B cell (primary cell): ENCODE measurements at regions not wholly inside any gene's neighbourhood (a gene's known extent, or its start where the extent isn't known, plus 50 kb on each side); places are given as distances from the start of the nearest gene placed in this dataset.

ENCODE experiments used
- ATAC-seq: fragments of 200-7000 bp; cut with Tn5 transposase; one replicate; pipeline ENCODE4 v1.10.0; 2021; ENCODE audit warnings: low read depth, mild to moderate bottlenecking, moderate number of reproducible peaks, moderate library complexity
- CTCF ChIA-PET: fragments of 350-600 bp; sonication (Branson Sonifier 250); formaldehyde crosslinking; loops from one replicate; lab custom pipeline; 2021; ENCODE audit warnings: antibody characterized with exemption, inconsistent platforms; lab: Charles Lee
- POLR2A ChIA-PET: fragments of 350-600 bp; sonication (Branson Sonifier 250); formaldehyde crosslinking; loops from one replicate; lab custom pipeline; 2021; ENCODE audit warnings: antibody characterized with exemption; lab: Charles Lee
- DNase-seq: peaks from one replicate; pipeline ENCODE4 v3.0.0; 2013
- H2AFZ ChIP-seq: 2 replicates; pipeline ENCODE4 v1.6.1; 2012; ENCODE audit warnings: mild to moderate bottlenecking, low read depth, low read length; ENCODE audit not compliant: insufficient read depth, poor library complexity, severe bottlenecking
- H3K27ac ChIP-seq, 2 donors: 1 replicate in 1 of 2; 2 replicates in 1 of 2; pipeline ENCODE4 v1.5.1; 2012 to 2013; ENCODE audit warnings: low read length in 2 of 2, mild to moderate bottlenecking in 2 of 2, moderate library complexity in 1 of 2
- H3K27me3 ChIP-seq, 4 experiments: fragments of 200-600 bp in 1 of 4; sonication (generic) in 1 of 4; replicated peaks in 1 of 4; 1 replicate in 2 of 4; 2 replicates in 2 of 4; pipeline versions ENCODE4 v1.6.1 to v1.7.0; 2013 to 2016; ENCODE audit warnings: low read length in 3 of 4, mild to moderate bottlenecking in 2 of 4, mixed read lengths in 1 of 4, moderate library complexity in 1 of 4; ENCODE audit not compliant: insufficient read depth in 4 of 4, control insufficient read depth in 3 of 4; ENCODE audit errors: control extremely low read depth in 1 of 4
- H3K36me3 ChIP-seq, 2 experiments: replicated peaks in 1 of 2; 1 replicate in 1 of 2; 2 replicates in 1 of 2; pipeline versions ENCODE4 v1.6.1 to v1.7.1; 2013; ENCODE audit warnings: low read length in 1 of 2; ENCODE audit not compliant: insufficient read depth in 2 of 2, control insufficient read depth in 1 of 2; ENCODE audit errors: control extremely low read depth in 1 of 2, extremely low read depth in 1 of 2
- H3K4me1 ChIP-seq, 2 donors: fragments of 200-600 bp in 1 of 2; sonication (generic) in 1 of 2; 1 replicate in 1 of 2; 2 replicates in 1 of 2; pipeline versions ENCODE4 v1.5.1 to v1.6.1; 2013 to 2017; ENCODE audit warnings: low read length in 2 of 2; ENCODE audit not compliant: control insufficient read depth in 2 of 2, insufficient read depth in 2 of 2
- H3K4me2 ChIP-seq: replicated peaks from 2 replicates; pipeline ENCODE3; 2012; ENCODE audit warnings: mild to moderate bottlenecking, low read depth, low read length; ENCODE audit not compliant: poor library complexity, severe bottlenecking
- H3K4me3 ChIP-seq, 5 experiments: fragments of 200-600 bp in 1 of 5; sonication (generic) in 1 of 5; 1 replicate in 3 of 5; 2 replicates in 2 of 5; pipeline versions ENCODE4 v1.5.1 to v1.7.0; 2011 to 2016; ENCODE audit warnings: low read length in 4 of 5, mild to moderate bottlenecking in 4 of 5, low read depth in 2 of 5, control low read depth in 1 of 5, moderate library complexity in 1 of 5; ENCODE audit not compliant: insufficient read depth in 1 of 5; ENCODE audit errors: control extremely low read depth in 1 of 5, extremely low read depth in 1 of 5
- H3K79me2 ChIP-seq: fragments of 200-600 bp; sonication (generic); one replicate; pipeline ENCODE4 v1.6.0; 2016; ENCODE audit warnings: low read length; ENCODE audit not compliant: control insufficient read depth, insufficient read depth
- H3K9ac ChIP-seq: fragments of 200-600 bp; sonication (generic); 2 replicates; pipeline ENCODE4 v1.6.1; 2017; ENCODE audit warnings: mild to moderate bottlenecking, low read length, moderate library complexity
- H3K9me3 ChIP-seq, 3 donors: one replicate each; pipeline versions ENCODE4 v1.6.1 to v1.7.1; 2013; ENCODE audit warnings: low read length in 2 of 3; ENCODE audit not compliant: control insufficient read depth in 2 of 3, insufficient read depth in 1 of 3; ENCODE audit errors: control extremely low read depth in 1 of 3
- H4K20me1 ChIP-seq: 2 replicates; pipeline ENCODE4 v1.6.0; 2012; ENCODE audit warnings: mild to moderate bottlenecking, low read length; ENCODE audit not compliant: insufficient read depth, control insufficient read depth, poor library complexity, severe bottlenecking
- H3K27ac Mint-ChIP-seq: one replicate; pipeline ENCODE4 v1.8.0; 2021; ENCODE audit warnings: mixed read lengths
- H3K27me3 Mint-ChIP-seq: one replicate; pipeline ENCODE4 v1.8.0; 2021; ENCODE audit warnings: mixed read lengths
- H3K4me1 Mint-ChIP-seq: one replicate; pipeline ENCODE4 v1.8.0; 2021; ENCODE audit warnings: mixed read lengths
- H3K4me3 Mint-ChIP-seq: one replicate; pipeline ENCODE4 v1.8.0; 2021; ENCODE audit warnings: mixed read lengths
- H3K9me3 Mint-ChIP-seq: one replicate; pipeline ENCODE4 v1.8.0; 2022; ENCODE audit warnings: mixed read lengths; ENCODE audit not compliant: insufficient read depth
- CTCF ChIP-seq: fragments of 200-600 bp; IDR thresholded peaks from one replicate; pipeline ENCODE4 v1.8.0; 2022; ENCODE audit warnings: antibody characterized with exemption, mild to moderate bottlenecking
- EZH2 ChIP-seq: IDR thresholded peaks from 2 replicates; pipeline ENCODE4 v1.6.1; 2012; ENCODE audit warnings: borderline replicate concordance, low read depth, mild to moderate bottlenecking, moderate library complexity, low read length; ENCODE audit not compliant: insufficient read depth, poor library complexity, severe bottlenecking
- WGBS: methylation state at CpG from one replicate; pipeline ENCODE4 v1.1.5; 2013; ENCODE audit warnings: missing lambda C conversion rate; ENCODE audit not compliant: insufficient coverage; 5-methylcytosine and 5-hydroxymethylcytosine counted together
- intact Hi-C: fragments of 100-400 bp; cut with micrococcal nuclease; formaldehyde crosslinking; loops from one replicate; pipeline ENCODE4 v1.10.0; 2022

GRCh38 chrX:45815441-45815840 lies 614.8 kb upstream of the DIPK2B start:
- Histone ChIP-seq H3K4me3 (no peak overlapping the region), H3K9me3 (no peaks in the 10 kb centered on the region), H3K9ac (no peak overlapping the region), H4K20me1 (no peaks in the 10 kb centered on the region), H3K79me2 (no peaks in the 10 kb centered on the region), H3K4me1 (no peaks in the 10 kb centered on the region), H3K36me3 (no peaks in the 10 kb centered on the region), H3K27me3 (no peaks in the 10 kb centered on the region), H3K27ac (no peak overlapping the region), H2AFZ (no peak overlapping the region), H3K4me2 (no peak overlapping the region)
- Mint-ChIP-seq H3K27me3 (no peaks in the 10 kb centered on the region), H3K9me3 (no peaks in the 10 kb centered on the region), H3K27ac (no peak overlapping the region), H3K4me1 (no peaks in the 10 kb centered on the region), H3K4me3 (no peak overlapping the region)
- DNase-seq, result no peak
- intact Hi-C loops, result no loop called here
- ChIA-PET POLR2A (no interaction called here), CTCF (interaction anchor here (1.9 kb wide), 1 partner anchor 13 kb away, joined by 7 read pairs; no protein-coding TSS in a partner anchor)
- WGBS, result no CpG with 5 or more reads among the region's 1 CpG
- ATAC-seq, result no peak
- TF ChIP-seq EZH2, result no peak
- no peak for TF ChIP-seq CTCF

GRCh38 chrX:45811326-45811725 lies 610.6 kb upstream of the DIPK2B start:
- no peaks in the 10 kb centered on the region for H3K27me3 ChIP-seq
- no peak for ATAC-seq
- TF ChIP-seq CTCF, result no peak
- no peak for TF ChIP-seq EZH2
- no peak overlapping the region for H2AFZ ChIP-seq
- no peak overlapping the region for H3K4me3 ChIP-seq
- Mint-ChIP-seq H3K9me3 (no peaks in the 10 kb centered on the region), H3K27me3 (no peaks in the 10 kb centered on the region), H3K4me1 (peaks cover 19% of the 10 kb centered on the region), H3K27ac (no peak overlapping the region), H3K4me3 (no peak overlapping the region)
- no peaks in the 10 kb centered on the region for H3K9me3 ChIP-seq
- ChIA-PET CTCF (no interaction called here), POLR2A (no interaction called here)
- 80% methylated on average over 3 of the region's 6 CpGs for WGBS
- DNase-seq, result no peak
- no peak overlapping the region for H3K4me2 ChIP-seq
- H4K20me1 ChIP-seq, result no peaks in the 10 kb centered on the region
- no peaks in the 10 kb centered on the region for H3K36me3 ChIP-seq
- H3K4me1 ChIP-seq, result peaks cover 6% of the 10 kb centered on the region in 2 donors
- no peaks in the 10 kb centered on the region for H3K79me2 ChIP-seq
- H3K27ac ChIP-seq, result no peak overlapping the region
- intact Hi-C loops, result no loop called here
- H3K9ac ChIP-seq, result no peak overlapping the region
